Ecto neural progenitor cell (in vitro differentiated cells): ENCODE measurements at regions not wholly inside any gene's neighbourhood (a gene's known extent, or its start where the extent isn't known, plus 50 kb on each side); places are given as distances from the start of the nearest gene placed in this dataset.

Source experiments
- DNase-seq: peaks from one replicate; pipeline ENCODE4 v3.0.0-alpha.2; 2018; ENCODE audit warnings: low spot score

- no peak for DNase-seq
These were observed 99.2 kb downstream of the ARRDC3 start for GRCh38 chr5:91283899-91284298.

GRCh38 chr5:91283326-91283725 is 99.8 kb downstream of the ARRDC3 start:
- no peak for DNase-seq

GRCh38 chr5:91282210-91282609 is 100.9 kb downstream of the ARRDC3 start:
- no peak for DNase-seq

- DNase-seq = no peak
These were observed 101.7 kb downstream of the ARRDC3 start for GRCh38 chr5:91281401-91281800.

GRCh38 chr5:91280362-91281269 is 102.5 kb downstream of the ARRDC3 start:
- peak; percentile 94 for DNase-seq

- DNase-seq = no peak
These were observed 105.3 kb downstream of the ARRDC3 start for GRCh38 chr5:91277840-91278239.

GRCh38 chr5:91277093-91277626 is 106.0 kb downstream of the ARRDC3 start:
- no peak for DNase-seq

GRCh38 chr5:91272858-91273257 is 110.3 kb downstream of the ARRDC3 start:
- DNase-seq = no peak

- DNase-seq = no peak
These were observed 111.1 kb downstream of the ARRDC3 start for GRCh38 chr5:91271999-91272398.

GRCh38 chr5:91269198-91269597 is 113.9 kb downstream of the ARRDC3 start:
- DNase-seq = no peak

GRCh38 chr5:91266184-91266705 is 116.9 kb downstream of the ARRDC3 start:
- no peak for DNase-seq

- DNase-seq = no peak
These were observed 118.6 kb downstream of the ARRDC3 start for GRCh38 chr5:91264311-91265051.

- no peak for DNase-seq
These were observed 119.2 kb downstream of the ARRDC3 start for GRCh38 chr5:91263898-91264297.

- no peak for DNase-seq
These were observed 125.8 kb downstream of the ARRDC3 start for GRCh38 chr5:91257301-91257700.

GRCh38 chr5:91256142-91256524 is 127.0 kb downstream of the ARRDC3 start:
- DNase-seq = no peak

- DNase-seq = no peak
These were observed 127.5 kb downstream of the ARRDC3 start for GRCh38 chr5:91255396-91256141.

GRCh38 chr5:91252916-91253315 is 130.2 kb downstream of the ARRDC3 start:
- no peak for DNase-seq

GRCh38 chr5:91245871-91246270 is 137.2 kb downstream of the ARRDC3 start:
- no peak for DNase-seq

GRCh38 chr5:91245074-91245452 is 138.1 kb downstream of the ARRDC3 start:
- DNase-seq = no peak

- DNase-seq = no peak
These were observed 138.6 kb downstream of the ARRDC3 start for GRCh38 chr5:91244380-91245073.

GRCh38 chr5:91243852-91244251 is 139.3 kb downstream of the ARRDC3 start:
- no peak for DNase-seq
